Stimulated activated naive CD8-positive, alpha-beta T cell treated with anti-CD3 and anti-CD28 coated beads, Interleukin-15, amount 100 ng/mL, for 72 hours (primary cell): ENCODE measurements at regions not wholly inside any gene's neighbourhood (a gene's known extent, or its start where the extent isn't known, plus 50 kb on each side); places are given as distances from the start of the nearest gene placed in this dataset.

ENCODE experiments used
- ATAC-seq: fragments of 150-1000 bp; cut with Tn5 transposase; 2 replicates; pipeline ENCODE4 v1.10.0; 2021; ENCODE audit warnings: mild to moderate bottlenecking, moderate library complexity
- DNase-seq, 2 donors: peaks; one replicate each; pipeline ENCODE4 v3.0.0; 2021 to 2022
- H3K27ac Mint-ChIP-seq, 2 donors: one replicate each; pipeline ENCODE4 v1.8.0; 2022; ENCODE audit warnings: mild to moderate bottlenecking in 2 of 2, mixed read lengths in 2 of 2, moderate library complexity in 2 of 2
- H3K27me3 Mint-ChIP-seq: one replicate; pipeline ENCODE4 v1.8.0; 2022; ENCODE audit warnings: mixed read lengths
- H3K4me1 Mint-ChIP-seq: one replicate; pipeline ENCODE4 v1.8.0; 2022; ENCODE audit warnings: mild to moderate bottlenecking, mixed read lengths
- H3K4me3 Mint-ChIP-seq, 2 donors: one replicate each; pipeline ENCODE4 v1.8.0; 2022; ENCODE audit warnings: mild to moderate bottlenecking in 2 of 2, mixed read lengths in 2 of 2, moderate library complexity in 1 of 2
- H3K9me3 Mint-ChIP-seq, 2 donors: one replicate each; pipeline ENCODE4 v1.8.0; 2022; ENCODE audit warnings: mixed read lengths in 2 of 2

DNA sequence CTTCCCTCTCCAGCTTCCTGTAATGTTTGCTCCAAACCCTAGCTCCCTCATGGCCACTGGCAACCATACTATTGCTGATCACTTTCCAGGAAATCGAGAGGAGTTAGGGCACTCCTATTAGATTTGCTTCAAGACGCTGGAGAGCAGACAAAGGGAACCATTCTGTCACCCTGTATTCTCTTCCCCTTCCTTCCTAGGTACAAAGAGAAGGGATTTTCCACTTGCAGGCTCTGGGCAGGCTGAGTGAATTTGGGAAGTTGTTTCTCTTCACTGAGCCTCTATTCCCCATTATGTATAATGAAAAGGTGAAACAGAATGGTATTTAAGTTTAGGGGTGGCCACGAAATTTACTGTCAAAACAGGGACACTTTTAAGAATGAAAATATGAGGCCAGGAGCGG, 99.4 kb upstream of the LPP start:
- Mint-ChIP-seq H3K4me3 (no peak overlapping the region), H3K9me3 (no peaks in the 10 kb centered on the region), H3K27me3 (no peaks in the 10 kb centered on the region), H3K27ac (no peak overlapping the region), H3K4me1 (peaks cover 32% of the 10 kb centered on the region)
- no peak for ATAC-seq
- no peak for DNase-seq

DNA sequence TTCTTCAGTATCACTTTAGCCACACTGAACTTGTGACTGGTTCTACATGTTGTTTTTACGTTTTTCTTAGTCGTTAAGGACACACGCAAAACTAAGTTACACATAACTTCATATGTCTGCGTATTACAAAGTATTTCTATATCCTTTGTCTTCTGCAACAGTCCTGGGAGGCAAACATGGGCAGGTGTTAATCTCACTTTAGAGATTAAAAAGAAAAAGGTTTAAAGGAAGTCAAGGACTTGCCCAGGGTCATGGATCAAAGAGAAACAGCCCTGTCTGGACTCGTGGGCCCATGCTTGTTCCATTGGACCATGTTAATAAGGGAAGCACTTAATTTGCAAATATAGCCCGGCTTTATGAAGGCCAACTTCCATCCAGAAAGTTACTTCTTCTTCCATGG, 98.6 kb upstream of the LPP start:
- no peak for ATAC-seq
- Mint-ChIP-seq H3K4me3 (no peak overlapping the region), H3K9me3 (no peaks in the 10 kb centered on the region), H3K27me3 (no peaks in the 10 kb centered on the region), H3K4me1 (peaks cover 28% of the 10 kb centered on the region), H3K27ac (no peak overlapping the region)
- no peak for DNase-seq

DNA sequence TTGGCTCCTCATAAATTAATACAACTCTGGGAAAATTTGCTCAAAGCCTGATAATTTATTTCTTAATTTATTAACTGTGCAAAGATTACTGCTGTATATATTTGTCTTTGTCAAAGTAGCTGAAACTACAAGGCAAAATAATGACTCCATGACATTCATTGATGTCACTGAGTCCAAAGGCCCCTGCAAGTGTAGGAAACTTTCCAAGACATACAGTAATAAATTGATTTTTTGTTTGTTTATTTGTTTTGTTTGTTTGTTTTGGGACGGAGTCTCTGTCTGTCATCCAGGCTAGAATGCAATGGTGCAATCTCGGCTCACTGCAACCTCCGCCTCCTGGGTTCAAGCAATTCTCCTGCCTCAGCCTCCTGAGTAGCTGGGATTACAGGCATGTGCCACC, 96.8 kb upstream of the LPP start:
- Mint-ChIP-seq H3K4me3 (no peak overlapping the region), H3K4me1 (peaks cover 33% of the 10 kb centered on the region), H3K9me3 (no peaks in the 10 kb centered on the region), H3K27ac (no peak overlapping the region), H3K27me3 (no peaks in the 10 kb centered on the region)
- DNase-seq (no peak), ATAC-seq (no peak)

DNA sequence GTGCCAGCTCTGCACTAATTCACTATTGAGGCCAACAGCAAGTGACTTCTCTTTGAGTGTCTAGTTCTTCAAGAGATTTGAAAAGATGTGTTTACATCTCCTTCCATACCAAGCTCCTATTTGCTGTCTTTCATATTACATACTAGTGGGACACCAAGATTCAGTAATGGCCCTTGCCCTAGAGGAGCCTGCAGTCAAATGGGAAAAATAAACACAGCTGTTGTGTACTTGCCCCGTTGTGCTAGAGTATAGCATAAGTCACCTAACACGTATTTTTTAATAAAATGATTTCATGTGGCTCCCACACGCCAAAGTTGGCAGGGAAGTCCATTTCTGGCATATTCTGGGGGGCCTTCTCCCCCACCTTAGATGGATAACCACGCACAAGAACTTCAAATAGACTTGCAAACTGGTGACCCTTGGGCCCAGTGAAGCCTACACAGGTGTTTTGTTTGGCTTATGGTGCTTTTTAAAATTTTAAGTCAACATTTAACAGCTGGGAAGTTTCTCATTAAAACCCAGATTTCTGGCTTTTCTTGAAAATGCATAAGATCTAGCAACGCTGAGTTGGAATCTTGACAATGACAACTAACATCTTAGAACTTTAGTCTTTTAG, 95.3 kb upstream of the LPP start:
- H3K27ac Mint-ChIP-seq: no peak overlapping the region
- H3K9me3 Mint-ChIP-seq: no peaks in the 10 kb centered on the region
- no peaks in the 10 kb centered on the region for H3K27me3 Mint-ChIP-seq

DNA sequence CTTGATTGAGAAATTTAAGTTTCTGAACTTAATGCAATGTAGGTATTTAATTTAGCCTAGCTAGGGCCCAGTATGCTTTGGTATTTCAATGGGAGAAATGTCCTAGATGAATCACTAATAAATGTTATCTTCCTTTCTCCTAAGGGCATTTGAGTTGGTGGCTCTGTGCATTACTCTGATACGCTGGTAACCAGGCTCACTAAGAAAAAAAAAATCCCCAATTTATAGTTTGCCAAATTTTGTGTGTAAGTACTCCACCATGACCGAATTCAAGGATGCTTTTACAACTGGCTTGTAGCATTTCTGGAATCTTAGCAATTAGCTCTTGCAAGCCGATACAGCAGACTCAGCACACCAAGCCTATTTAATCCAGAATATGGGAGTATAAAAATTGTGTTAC, 94.6 kb upstream of the LPP start:
- peaks cover 37% of the 10 kb centered on the region for H3K4me1 Mint-ChIP-seq
- DNase-seq (no peak), ATAC-seq (no peak)
- H3K27ac Mint-ChIP-seq: no peak overlapping the region
- no peaks in the 10 kb centered on the region for H3K9me3 Mint-ChIP-seq
- no peaks in the 10 kb centered on the region for H3K27me3 Mint-ChIP-seq
- H3K4me3 Mint-ChIP-seq: no peak overlapping the region

More for the DNA sequence above, 95.3 kb upstream of the LPP start:
- Mint-ChIP-seq H3K4me3 (no peak overlapping the region), H3K4me1 (peaks cover 31% of the 10 kb centered on the region)
- DNase-seq: no peak
- ATAC-seq: no peak

DNA sequence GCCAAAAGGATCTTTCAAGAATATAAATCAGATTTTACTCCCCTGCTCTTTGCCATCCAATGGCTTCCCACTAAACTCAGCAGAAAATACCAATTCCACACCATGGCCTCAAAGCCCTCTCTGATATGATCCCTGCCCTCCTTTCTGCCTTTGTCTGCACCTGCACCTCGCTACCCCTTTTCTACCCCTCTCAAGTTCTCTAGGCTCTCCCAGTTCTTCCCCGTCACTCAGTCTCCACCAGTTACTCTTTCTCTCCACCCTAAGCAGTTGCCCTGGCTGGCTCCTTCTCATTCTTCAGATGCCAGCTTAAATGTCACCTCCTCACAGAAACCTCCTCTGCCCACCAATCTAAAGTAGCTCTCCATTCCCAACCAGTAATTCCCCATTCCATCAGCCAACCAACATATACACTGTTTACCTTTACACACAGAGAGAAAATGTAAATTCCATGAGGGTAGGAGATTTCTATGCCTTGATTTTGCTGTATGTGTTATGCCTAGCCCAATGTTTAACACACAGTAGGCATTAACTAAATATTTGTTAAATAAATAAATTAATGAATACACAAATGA, 93.6 kb upstream of the LPP start:
- Mint-ChIP-seq H3K4me1 (peaks cover 41% of the 10 kb centered on the region), H3K27me3 (no peaks in the 10 kb centered on the region), H3K27ac (no peak overlapping the region), H3K4me3 (no peak overlapping the region), H3K9me3 (no peaks in the 10 kb centered on the region)
- no peak for DNase-seq
- ATAC-seq: no peak

DNA sequence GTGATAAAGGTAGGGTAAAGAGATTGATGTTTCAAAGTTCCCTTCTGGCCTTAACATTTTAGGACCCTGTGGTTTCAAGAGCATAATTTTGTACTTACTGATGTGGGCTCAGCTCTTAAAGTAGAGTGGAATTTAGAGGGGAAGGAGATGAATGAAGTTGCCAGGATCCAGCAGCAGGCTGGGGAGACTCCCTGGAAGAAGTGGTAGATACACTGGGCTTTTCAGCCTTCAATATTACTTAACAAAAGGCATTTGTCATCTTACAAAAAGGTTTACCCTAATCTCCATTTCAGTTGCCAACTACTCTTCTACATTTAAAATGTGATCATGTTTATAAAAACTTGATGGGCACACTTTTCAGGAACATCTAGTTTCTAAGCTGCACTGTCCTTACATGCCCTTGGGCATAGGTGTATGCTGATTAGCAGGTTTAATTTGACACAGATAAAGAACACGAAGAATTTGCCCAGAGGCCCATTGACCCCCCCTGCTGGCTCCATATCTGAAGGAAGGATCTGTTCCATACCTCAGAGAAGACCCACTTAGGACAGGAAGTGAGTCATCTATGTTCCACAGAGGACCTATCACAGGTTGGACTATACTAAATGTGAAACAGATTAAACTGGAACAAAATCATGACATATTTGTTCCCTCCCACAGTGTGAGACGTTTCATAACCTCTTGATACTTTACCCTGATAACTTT, 93.0 kb upstream of the LPP start:
- H3K27ac Mint-ChIP-seq: peak overlapping the region; percentile 61 to 92
- H3K27me3 Mint-ChIP-seq: no peaks in the 10 kb centered on the region
- DNase-seq (peak; percentile 50 to 74), ATAC-seq (peak; percentile 100)
- H3K4me3 Mint-ChIP-seq: peak overlapping the region; percentile 62 to 65
- no peaks in the 10 kb centered on the region for H3K9me3 Mint-ChIP-seq
- H3K4me1 Mint-ChIP-seq: peaks cover 41% of the 10 kb centered on the region

DNA sequence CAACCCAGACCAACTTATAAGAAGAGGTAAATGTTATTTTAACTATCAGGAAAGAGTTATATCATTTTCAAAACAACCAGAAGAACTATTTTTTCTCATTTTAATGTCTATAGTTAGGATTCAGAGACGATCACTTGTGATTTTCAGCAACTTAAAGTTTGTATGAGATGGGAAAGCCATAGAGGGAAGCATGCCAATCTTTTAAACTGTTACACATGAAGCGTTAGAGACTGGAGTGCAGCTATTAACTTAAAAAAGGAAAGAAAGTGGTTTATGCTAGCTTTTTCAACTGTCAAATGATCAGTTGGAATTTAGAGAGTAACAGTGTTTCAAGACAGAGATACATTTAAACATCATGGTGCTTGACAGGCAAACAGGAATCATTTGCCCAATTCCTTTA, 91.7 kb upstream of the LPP start:
- Mint-ChIP-seq H3K4me1 (peaks cover 41% of the 10 kb centered on the region), H3K4me3 (no peak overlapping the region), H3K27me3 (no peaks in the 10 kb centered on the region), H3K27ac (no peak overlapping the region), H3K9me3 (no peaks in the 10 kb centered on the region)
- ATAC-seq (no peak), DNase-seq (no peak)

DNA sequence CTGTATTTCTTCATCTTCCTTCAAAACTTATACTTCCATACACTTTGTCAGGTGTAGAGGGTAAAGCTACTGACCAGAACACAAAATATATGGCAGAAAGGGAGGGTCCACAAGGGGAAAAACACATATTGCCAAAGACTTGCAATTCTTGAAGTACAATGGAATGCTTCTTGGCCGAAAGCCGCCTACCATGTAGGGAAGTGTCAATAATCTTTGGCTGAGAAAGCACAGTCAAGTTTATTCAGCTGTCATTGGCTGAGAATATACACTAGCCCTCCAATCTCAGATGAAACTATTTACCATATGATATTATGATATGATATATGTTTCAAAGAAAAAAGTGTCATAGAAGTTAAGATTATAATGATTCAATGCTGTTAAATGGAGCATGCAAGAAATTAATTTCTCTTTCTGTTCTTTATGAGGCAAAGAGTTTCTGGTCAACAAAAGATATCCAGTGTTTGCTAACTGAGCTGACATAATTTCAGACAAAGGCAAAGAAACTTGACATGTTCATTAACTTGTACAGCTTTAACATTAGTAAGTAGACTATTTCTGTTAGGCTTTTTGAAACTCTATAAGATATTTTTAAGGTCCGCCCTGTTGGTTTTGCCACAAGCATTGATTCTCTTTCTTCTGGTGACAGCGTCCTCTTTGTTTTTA, 89.0 kb upstream of the LPP start:
- H3K4me3 Mint-ChIP-seq: no peak overlapping the region
- no peak for DNase-seq
- no peak for ATAC-seq
- H3K4me1 Mint-ChIP-seq: peaks cover 41% of the 10 kb centered on the region
- no peaks in the 10 kb centered on the region for H3K9me3 Mint-ChIP-seq
- no peak overlapping the region for H3K27ac Mint-ChIP-seq
- no peaks in the 10 kb centered on the region for H3K27me3 Mint-ChIP-seq

DNA sequence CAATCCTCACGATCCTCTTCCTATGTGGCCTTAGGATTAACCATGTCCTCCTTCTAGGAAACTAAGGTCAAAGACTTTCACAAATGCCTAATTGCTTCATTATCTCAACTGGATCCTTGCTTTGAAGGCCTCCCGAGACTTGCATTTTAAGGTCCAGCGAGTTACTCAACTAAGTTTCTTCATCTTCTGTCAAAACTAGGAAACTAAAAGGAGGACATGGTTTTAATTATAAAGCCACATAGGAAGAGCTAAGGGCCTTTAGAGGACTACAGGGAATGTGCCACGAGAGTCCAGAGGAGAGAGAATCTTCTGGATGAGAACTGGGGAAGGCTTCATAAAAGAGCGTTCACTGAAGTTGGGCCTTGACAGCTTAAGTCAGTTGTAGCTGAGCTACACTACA, 87.8 kb upstream of the LPP start:
- Mint-ChIP-seq H3K27me3 (no peaks in the 10 kb centered on the region), H3K4me3 (no peak overlapping the region), H3K27ac (no peak overlapping the region), H3K4me1 (peaks cover 29% of the 10 kb centered on the region), H3K9me3 (no peaks in the 10 kb centered on the region)
- DNase-seq (no peak), ATAC-seq (no peak)

DNA sequence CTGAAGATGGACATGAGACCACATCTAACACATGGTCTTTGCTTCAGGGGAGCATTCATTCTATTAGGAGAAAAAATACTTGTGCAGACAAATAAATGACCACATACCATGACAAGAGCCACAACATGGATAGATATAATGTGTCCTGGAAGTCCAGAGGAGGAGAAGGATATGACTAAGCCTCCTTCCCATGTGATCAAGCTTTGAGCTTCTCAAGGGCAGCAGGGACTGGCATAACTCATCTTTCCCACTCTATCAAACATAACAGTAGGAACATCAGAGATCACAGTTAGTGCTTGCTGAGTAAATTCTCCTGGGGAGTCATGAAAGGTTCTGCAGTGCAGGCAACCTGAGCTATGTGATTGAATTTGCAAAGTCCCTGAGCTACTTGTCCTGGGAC, 86.0 kb upstream of the LPP start:
- Mint-ChIP-seq H3K27me3 (no peaks in the 10 kb centered on the region), H3K4me1 (peaks cover 11% of the 10 kb centered on the region), H3K27ac (no peak overlapping the region), H3K4me3 (no peak overlapping the region), H3K9me3 (no peaks in the 10 kb centered on the region)
- DNase-seq (no peak), ATAC-seq (no peak)

DNA sequence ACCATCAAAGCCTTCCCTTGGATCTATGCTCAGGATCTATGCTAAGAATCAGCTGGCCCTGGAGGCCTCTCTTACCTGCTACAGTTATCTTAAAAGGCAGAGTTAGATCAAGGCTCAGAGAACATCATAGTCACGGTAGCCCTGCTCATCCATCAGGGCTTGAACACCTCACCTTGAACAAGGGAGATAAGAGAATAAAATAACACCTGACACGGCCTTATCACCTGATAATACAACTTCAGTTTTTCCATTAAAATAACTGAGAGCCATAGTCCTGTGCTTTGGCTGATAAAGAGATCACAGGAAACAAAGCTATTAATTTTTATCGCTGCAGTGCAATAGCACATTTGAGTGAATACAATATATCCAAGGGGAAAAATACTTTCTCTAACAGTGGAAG, 85.6 kb upstream of the LPP start:
- Mint-ChIP-seq H3K27ac (no peak overlapping the region), H3K4me3 (no peak overlapping the region), H3K9me3 (no peaks in the 10 kb centered on the region), H3K27me3 (no peaks in the 10 kb centered on the region), H3K4me1 (peaks cover 10% of the 10 kb centered on the region)
- no peak for ATAC-seq
- no peak for DNase-seq

DNA sequence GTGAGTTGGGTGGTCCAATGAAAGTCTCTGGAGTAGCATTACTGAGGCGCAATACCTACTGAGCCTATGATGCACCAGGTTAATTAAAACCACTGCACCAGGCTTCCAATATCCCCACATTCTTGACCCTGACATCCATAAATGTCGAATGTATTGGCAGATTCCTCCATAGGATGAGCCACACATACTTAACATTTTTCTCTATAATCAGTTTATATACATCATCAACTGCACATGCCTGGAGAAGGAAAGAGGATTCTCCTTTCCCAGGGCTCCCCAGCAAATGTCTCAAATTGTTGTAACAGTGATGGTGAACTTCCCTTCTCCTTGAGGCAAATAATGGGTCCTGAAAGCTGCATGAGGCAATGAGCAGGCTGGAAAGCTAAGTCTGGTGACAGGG, 82.3 kb upstream of the LPP start:
- Mint-ChIP-seq H3K27ac (no peak overlapping the region), H3K9me3 (peaks cover 0 to 4% of the 10 kb centered on the region in 2 donors), H3K27me3 (no peaks in the 10 kb centered on the region), H3K4me1 (no peaks in the 10 kb centered on the region), H3K4me3 (no peak overlapping the region)
- DNase-seq: no peak
- ATAC-seq: no peak

DNA sequence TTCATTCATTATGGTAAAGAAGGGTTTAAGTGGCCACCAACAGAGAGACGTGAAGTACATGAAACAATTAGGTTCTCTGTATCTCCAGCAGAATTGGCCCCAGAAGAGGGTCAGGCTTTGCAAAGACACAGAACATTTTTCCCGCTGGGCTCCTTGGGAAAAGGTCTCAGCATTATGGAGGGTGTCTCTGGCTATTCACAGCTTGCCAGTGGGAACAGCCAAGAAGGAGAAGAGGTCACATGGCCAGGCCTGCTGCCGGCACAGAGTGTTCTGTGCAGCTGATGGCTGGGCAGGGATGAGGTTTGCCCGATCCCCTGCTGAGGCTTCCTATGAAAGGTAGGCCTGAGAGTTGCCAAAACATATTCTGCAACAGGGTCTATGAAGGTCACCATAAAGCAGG, 77.8 kb upstream of the LPP start:
- no peak overlapping the region for H3K27ac Mint-ChIP-seq
- no peak for ATAC-seq
- no peak for DNase-seq
- H3K4me1 Mint-ChIP-seq: peaks cover 6% of the 10 kb centered on the region
- H3K9me3 Mint-ChIP-seq: peaks cover 8 to 9% of the 10 kb centered on the region in 2 donors
- H3K4me3 Mint-ChIP-seq: no peak overlapping the region
- H3K27me3 Mint-ChIP-seq: no peaks in the 10 kb centered on the region

DNA sequence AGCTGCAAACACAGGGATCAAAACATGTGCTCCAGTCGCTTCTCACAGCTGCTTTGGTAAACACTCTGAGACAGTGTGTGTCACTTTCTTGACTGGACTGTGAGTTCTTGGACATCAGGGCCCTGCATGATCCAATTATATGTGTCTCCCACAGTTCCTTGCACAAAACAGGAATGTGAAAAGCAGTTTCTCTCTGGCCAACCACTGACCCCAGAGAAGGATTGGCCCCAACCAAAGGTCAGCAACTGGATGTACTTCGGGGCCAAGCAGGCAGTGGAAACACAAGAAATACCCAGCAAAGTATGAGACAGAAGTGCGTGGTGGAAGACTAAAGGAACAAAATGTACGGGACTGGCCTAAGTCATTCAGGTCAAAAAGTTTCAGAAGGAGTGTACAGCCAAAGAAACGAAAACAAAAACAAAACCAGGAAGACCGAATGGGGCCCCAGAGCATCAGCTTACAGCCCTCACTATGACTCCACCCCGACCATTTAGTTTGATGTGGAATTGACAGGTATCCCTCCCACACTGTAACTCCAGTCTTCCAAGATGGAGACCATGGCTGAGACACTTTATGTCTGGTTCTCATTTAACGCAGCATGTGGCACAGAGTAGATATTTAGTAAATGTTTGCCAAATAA, 76.7 kb upstream of the LPP start:
- DNase-seq: no peak
- Mint-ChIP-seq H3K27me3 (no peaks in the 10 kb centered on the region), H3K4me3 (no peak overlapping the region), H3K9me3 (peaks cover 8 to 9% of the 10 kb centered on the region in 2 donors), H3K27ac (no peak overlapping the region), H3K4me1 (peaks cover 6% of the 10 kb centered on the region)
- no peak for ATAC-seq

DNA sequence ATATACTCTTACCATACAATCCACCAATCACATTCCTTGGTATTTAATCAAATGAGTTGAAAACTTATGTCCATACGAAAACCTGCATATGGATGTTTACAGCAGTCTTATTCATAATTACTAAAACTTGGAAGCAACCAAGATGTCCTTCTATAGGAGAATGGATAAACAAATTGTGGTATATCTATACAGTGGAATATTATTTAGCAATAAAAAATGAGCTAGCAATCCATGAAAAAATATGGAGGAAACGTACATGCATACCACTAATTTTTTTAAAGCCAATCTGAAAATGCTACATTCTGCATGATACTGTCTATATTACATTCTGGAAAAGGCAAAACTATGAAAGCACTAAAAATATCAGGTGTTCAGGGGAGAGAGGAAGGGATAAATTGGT, 73.9 kb upstream of the LPP start:
- no peaks in the 10 kb centered on the region for H3K27me3 Mint-ChIP-seq
- no peak overlapping the region for H3K27ac Mint-ChIP-seq
- H3K4me3 Mint-ChIP-seq: no peak overlapping the region
- peaks cover 6% of the 10 kb centered on the region for H3K4me1 Mint-ChIP-seq
- H3K9me3 Mint-ChIP-seq: peaks cover 8 to 9% of the 10 kb centered on the region in 2 donors
- ATAC-seq: no peak
- DNase-seq: no peak
